Prostate gland (tissue), 2 donors: ENCODE measurements at regions not wholly inside any gene's neighbourhood (a gene's known extent, or its start where the extent isn't known, plus 50 kb on each side); places are given as distances from the start of the nearest gene placed in this dataset.

Experiments
- DNase-seq: peaks from one replicate; pipeline ENCODE4 v3.0.0-alpha.2; 2019; ENCODE audit warnings: low spot score
- H3K27ac ChIP-seq, 2 donors: fragments of 200-600 bp; sonication (generic); 2 replicates each; pipeline ENCODE4 v1.5.1; 2017 to 2019
- H3K27me3 ChIP-seq: fragments of 200-600 bp; sonication (generic); replicated peaks from 2 replicates; pipeline ENCODE4 v1.5.1; 2019; ENCODE audit not compliant: insufficient read depth
- H3K36me3 ChIP-seq, 2 donors: fragments of 200-600 bp; sonication (generic); 1 replicate in 1 of 2; 2 replicates in 1 of 2; pipeline versions ENCODE4 v1.5.1 to v1.8.1; 2017 to 2019
- H3K4me1 ChIP-seq: fragments of 200-600 bp; sonication (generic); replicated peaks from 2 replicates; pipeline ENCODE4 v1.5.1; 2019
- H3K4me3 ChIP-seq, 2 donors: fragments of 200-600 bp; sonication (generic); 2 replicates each; pipeline ENCODE4 v1.5.1; 2017 to 2019
- H3K9me3 ChIP-seq: fragments of 200-600 bp; sonication (generic); 2 replicates; pipeline ENCODE4 v1.5.1; 2017
- CTCF ChIP-seq, 4 experiments: fragments of 200-600 bp in 2 of 4; fragments of 450-650 bp in 2 of 4; sonication (generic) in 2 of 4; IDR thresholded peaks; 1 replicate in 3 of 4; 2 replicates in 1 of 4; pipeline ENCODE4 v1.5.1; 2016 to 2019; ENCODE audit warnings: antibody characterized with exemption in 4 of 4, mild to moderate bottlenecking in 2 of 4, moderate library complexity in 2 of 4
- POLR2A ChIP-seq: fragments of 450-650 bp; IDR thresholded peaks from one replicate; pipeline ENCODE4 v1.6.1; 2016; ENCODE audit warnings: antibody characterized with exemption, mild to moderate bottlenecking
- POLR2AphosphoS5 ChIP-seq: sonication (generic); formaldehyde crosslinking; IDR thresholded peaks from one replicate; pipeline ENCODE4 v1.6.1; 2017; ENCODE audit warnings: antibody characterized with exemption
- WGBS: methylation state at CpG from one replicate; pipeline ENCODE4 v1.1.5; 2018; 5-methylcytosine and 5-hydroxymethylcytosine counted together
- intact Hi-C: fragments of 100-400 bp; cut with DNase I; formaldehyde crosslinking; loops from one replicate; pipeline ENCODE4 v1.14.2; 2022

- Histone ChIP-seq H3K9me3 (no peaks in the 10 kb centered on the region), H3K4me3 (no peak overlapping the region), H3K36me3 (no peaks in the 10 kb centered on the region), H3K27ac (no peak overlapping the region), H3K4me1 (peaks cover 4% of the 10 kb centered on the region), H3K27me3 (no peaks in the 10 kb centered on the region)
- TF ChIP-seq POLR2AphosphoS5: no peak
- no peak for TF ChIP-seq POLR2A
- no peak for TF ChIP-seq CTCF (IDR thresholded peaks at IDR 0.05)
- WGBS: 37% methylated on average over 1 of the region's 1 CpG
- intact Hi-C loops: no loop called here
- no peak for DNase-seq
Observed at GRCh38 chr1:224492015-224492414, 57.4 kb upstream of the WDR26 start.

GRCh38 chr1:224492632-224493031, 58.0 kb upstream of the WDR26 start:
- intact Hi-C loops: no loop called here
- H3K4me3 ChIP-seq: no peak overlapping the region

GRCh38 chr1:224493269-224493668, 58.7 kb upstream of the WDR26 start:
- no peak for DNase-seq
- Histone ChIP-seq H3K27me3 (no peaks in the 10 kb centered on the region), H3K4me1 (peaks cover 4% of the 10 kb centered on the region), H3K9me3 (no peaks in the 10 kb centered on the region), H3K27ac (no peak overlapping the region), H3K4me3 (no peak overlapping the region), H3K36me3 (no peaks in the 10 kb centered on the region)
- TF ChIP-seq POLR2A (no peak), CTCF (IDR thresholded peaks at IDR 0.05) (no peak), POLR2AphosphoS5 (no peak)
- intact Hi-C loops: no loop called here
- WGBS: 52% methylated on average over 4 of the region's 4 CpGs

More at GRCh38 chr1:224492632-224493031, 58.0 kb upstream of the WDR26 start:
- DNase-seq: no peak
- Histone ChIP-seq H3K36me3 (no peaks in the 10 kb centered on the region), H3K9me3 (no peaks in the 10 kb centered on the region), H3K27ac (no peak overlapping the region), H3K27me3 (no peaks in the 10 kb centered on the region), H3K4me1 (peaks cover 4% of the 10 kb centered on the region)
- no peak for TF ChIP-seq CTCF (IDR thresholded peaks at IDR 0.05)
- TF ChIP-seq POLR2AphosphoS5: no peak
- 46% methylated on average over 2 of the region's 2 CpGs for WGBS

- no peak for DNase-seq
- Histone ChIP-seq H3K4me3 (no peak overlapping the region), H3K27ac (no peak overlapping the region), H3K27me3 (no peaks in the 10 kb centered on the region), H3K4me1 (peaks cover 9% of the 10 kb centered on the region), H3K36me3 (no peaks in the 10 kb centered on the region), H3K9me3 (no peaks in the 10 kb centered on the region)
- 83% methylated on average over 2 of the region's 2 CpGs for WGBS
- intact Hi-C loops: no loop called here
- no peak for TF ChIP-seq CTCF (IDR thresholded peaks at IDR 0.05)
- TF ChIP-seq POLR2AphosphoS5: no peak
- TF ChIP-seq POLR2A: no peak
Observed at GRCh38 chr1:224494343-224494742, 59.7 kb upstream of the WDR26 start.

- no peak for TF ChIP-seq CTCF (IDR thresholded peaks at IDR 0.05)
- TF ChIP-seq POLR2A: no peak
- no peaks in the 10 kb centered on the region for H3K36me3 ChIP-seq
- DNase-seq: no peak
- no peak overlapping the region for H3K27ac ChIP-seq
- 68% methylated on average over 5 of the region's 5 CpGs for WGBS
- H3K4me3 ChIP-seq: no peak overlapping the region
- H3K4me1 ChIP-seq: peaks cover 5% of the 10 kb centered on the region
- no peaks in the 10 kb centered on the region for H3K27me3 ChIP-seq
- intact Hi-C loops: no loop called here
- H3K9me3 ChIP-seq: no peaks in the 10 kb centered on the region
Observed at GRCh38 chr1:224495866-224496265, 61.3 kb upstream of the WDR26 start.
